Fibroblast of mammary gland (primary cell): ENCODE measurements at regions not wholly inside any gene's neighbourhood (a gene's known extent, or its start where the extent isn't known, plus 50 kb on each side); places are given as distances from the start of the nearest gene placed in this dataset.
A peak's percentile ranks its signal among the peaks of the same experiment; 100 is the strongest.

Experiments
- DNase-seq: peaks from one replicate; pipeline ENCODE4 v3.0.0-alpha.2; 2010; ENCODE audit warnings: low read depth
- H3K4me3 ChIP-seq: 2 replicates; pipeline ENCODE4 v1.5.1; 2011; ENCODE audit warnings: low read depth, mild to moderate bottlenecking, low read length, moderate library complexity; ENCODE audit not compliant: control insufficient read depth
- TF ChIP-seq, protein P1 (sequence below): conservative IDR thresholded peaks from 2 replicates; pipeline ENCODE4 v1.5.1; 2011; ENCODE audit warnings: low read depth, low read length, inconsistent platforms; ENCODE audit not compliant: control insufficient read depth, insufficient read depth

- TF ChIP-seq, protein P1, sequence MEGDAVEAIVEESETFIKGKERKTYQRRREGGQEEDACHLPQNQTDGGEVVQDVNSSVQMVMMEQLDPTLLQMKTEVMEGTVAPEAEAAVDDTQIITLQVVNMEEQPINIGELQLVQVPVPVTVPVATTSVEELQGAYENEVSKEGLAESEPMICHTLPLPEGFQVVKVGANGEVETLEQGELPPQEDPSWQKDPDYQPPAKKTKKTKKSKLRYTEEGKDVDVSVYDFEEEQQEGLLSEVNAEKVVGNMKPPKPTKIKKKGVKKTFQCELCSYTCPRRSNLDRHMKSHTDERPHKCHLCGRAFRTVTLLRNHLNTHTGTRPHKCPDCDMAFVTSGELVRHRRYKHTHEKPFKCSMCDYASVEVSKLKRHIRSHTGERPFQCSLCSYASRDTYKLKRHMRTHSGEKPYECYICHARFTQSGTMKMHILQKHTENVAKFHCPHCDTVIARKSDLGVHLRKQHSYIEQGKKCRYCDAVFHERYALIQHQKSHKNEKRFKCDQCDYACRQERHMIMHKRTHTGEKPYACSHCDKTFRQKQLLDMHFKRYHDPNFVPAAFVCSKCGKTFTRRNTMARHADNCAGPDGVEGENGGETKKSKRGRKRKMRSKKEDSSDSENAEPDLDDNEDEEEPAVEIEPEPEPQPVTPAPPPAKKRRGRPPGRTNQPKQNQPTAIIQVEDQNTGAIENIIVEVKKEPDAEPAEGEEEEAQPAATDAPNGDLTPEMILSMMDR = no peak
- peak; percentile 31 for DNase-seq
- no peak overlapping the region for H3K4me3 ChIP-seq
These were observed 145.1 kb upstream of the PLSCR5 start for GRCh38 chr3:146750196-146750595.

- TF ChIP-seq, protein P1 = peak; percentile 58
- peak; percentile 67 for DNase-seq
- H3K4me3 ChIP-seq = no peak overlapping the region
These were observed 142.8 kb upstream of the PLSCR5 start for GRCh38 chr3:146747928-146748327.

GRCh38 chr3:146747051-146747450 is 141.9 kb upstream of the PLSCR5 start:
- TF ChIP-seq, protein P1 = no peak
- H3K4me3 ChIP-seq = no peak overlapping the region
- DNase-seq = no peak

DNA sequence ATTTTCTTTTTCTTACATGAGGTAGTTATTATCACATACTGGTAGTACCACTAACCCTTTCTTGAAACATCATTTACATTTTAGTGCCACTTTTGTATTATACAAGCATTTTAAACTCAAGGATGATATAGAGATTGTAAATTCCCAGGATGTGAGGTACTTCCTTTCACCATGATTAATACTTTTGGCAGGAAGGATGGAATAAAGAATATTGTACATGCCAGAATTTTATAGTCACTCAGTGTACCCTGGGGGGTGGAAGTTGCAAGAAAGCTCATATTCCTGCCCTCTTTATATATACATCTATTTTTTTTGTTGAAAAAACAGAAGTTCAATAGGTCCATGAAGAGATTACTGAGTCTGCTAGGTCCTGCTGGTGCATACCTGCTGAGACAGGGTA is 141.0 kb upstream of the PLSCR5 start:
- H3K4me3 ChIP-seq = no peak overlapping the region
- TF ChIP-seq, protein P1 = no peak
- DNase-seq = peak; percentile 55

DNA sequence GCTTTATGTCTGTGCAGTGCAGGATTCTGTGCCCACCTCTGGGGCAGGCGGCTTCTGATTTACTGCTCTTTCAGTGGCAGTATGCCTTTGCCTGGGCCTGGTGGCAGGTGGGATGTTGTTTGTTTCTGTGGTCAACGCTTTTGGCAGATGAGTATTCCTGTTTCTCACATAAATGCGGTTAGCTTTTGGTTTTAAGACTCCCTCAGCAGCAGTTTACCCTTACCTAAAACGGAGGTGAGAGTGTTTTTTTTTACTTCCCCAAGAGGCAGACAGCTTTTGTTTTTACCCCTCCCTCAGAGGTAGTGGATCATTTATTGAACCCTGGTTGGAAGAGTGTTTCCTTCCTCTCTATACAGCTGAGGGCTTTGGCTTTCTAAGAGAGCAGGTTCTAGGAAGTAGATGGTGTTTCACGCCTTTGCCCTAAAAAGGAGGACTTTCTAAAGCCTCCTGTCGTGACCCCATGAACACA is 134.1 kb upstream of the PLSCR5 start:
- TF ChIP-seq, protein P1 = no peak

GRCh38 chr3:146732325-146732724 is 127.2 kb upstream of the PLSCR5 start:
- DNase-seq = no peak
- TF ChIP-seq, protein P1 = no peak
- H3K4me3 ChIP-seq = no peak overlapping the region

More for the DNA sequence above, 134.1 kb upstream of the PLSCR5 start:
- no peak for DNase-seq
- H3K4me3 ChIP-seq = no peak overlapping the region

DNA sequence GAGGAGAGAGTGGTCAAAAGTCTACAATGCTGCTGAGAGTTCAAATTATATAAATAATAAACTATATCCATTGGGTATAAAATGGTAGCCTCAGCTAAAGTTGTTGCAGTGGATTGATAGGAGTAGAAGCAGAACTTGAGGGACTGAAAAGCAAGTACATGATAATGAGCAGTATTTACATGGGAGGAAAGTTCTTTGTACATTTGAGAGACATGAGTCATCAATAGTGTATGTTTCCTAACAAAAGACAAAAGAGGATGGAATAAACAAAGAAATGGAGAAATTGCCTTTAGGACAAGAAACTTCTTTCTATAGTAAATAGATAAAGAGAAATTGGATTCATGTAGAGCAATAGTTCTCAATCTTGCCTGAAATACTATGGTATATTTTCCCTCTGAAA is 110.0 kb upstream of the PLSCR5 start:
- no peak overlapping the region for H3K4me3 ChIP-seq
- DNase-seq = peak; percentile 47
- TF ChIP-seq, protein P1 = no peak
